ENCODE measurements at regions not wholly inside any gene's neighbourhood (a gene's known extent, or its start where the extent isn't known, plus 50 kb on each side); places are given as distances from the start of the nearest gene placed in this dataset.

GRCh38 chr4:54359919-54360650 lies 131.0 kb downstream of the PDGFRA start:
- DNase-seq (ENCODE audit: low spot score): no peak
- H3K27ac ChIP-seq: no peak overlapping the region
- TF ChIP-seq CTCF (IDR thresholded peaks at IDR 0.05): no peak
- H3K4me3 ChIP-seq: no peak overlapping the region

GRCh38 chr4:54363037-54363436 lies 133.9 kb downstream of the PDGFRA start:
- no peak for DNase-seq (ENCODE audit: low spot score)
- Histone ChIP-seq H3K27ac (no peak overlapping the region), H3K4me3 (no peak overlapping the region)
- TF ChIP-seq CTCF (IDR thresholded peaks at IDR 0.05): no peak

GRCh38 chr4:54365691-54366090 lies 136.6 kb downstream of the PDGFRA start:
- no peak overlapping the region for H3K27ac ChIP-seq
- H3K4me3 ChIP-seq: no peak overlapping the region
- TF ChIP-seq CTCF (IDR thresholded peaks at IDR 0.05): no peak
- no peak for DNase-seq (ENCODE audit: low spot score)

- TF ChIP-seq CTCF (IDR thresholded peaks at IDR 0.05): no peak
- no peak for DNase-seq (ENCODE audit: low spot score)
- H3K4me3 ChIP-seq: no peak overlapping the region
- no peak overlapping the region for H3K27ac ChIP-seq
Observed at GRCh38 chr4:54367059-54367458, 138.0 kb downstream of the PDGFRA start.

- H3K4me3 ChIP-seq: no peak overlapping the region
- TF ChIP-seq CTCF (IDR thresholded peaks at IDR 0.05): no peak
- H3K27ac ChIP-seq: no peak overlapping the region
- DNase-seq (ENCODE audit: low spot score): no peak
Observed at GRCh38 chr4:54368281-54369265, 139.5 kb downstream of the PDGFRA start.

- no peak for DNase-seq (ENCODE audit: low spot score)
- H3K27ac ChIP-seq: no peak overlapping the region
- no peak for TF ChIP-seq CTCF (IDR thresholded peaks at IDR 0.05)
- no peak overlapping the region for H3K4me3 ChIP-seq
Observed at GRCh38 chr4:54371173-54371572, 142.1 kb downstream of the PDGFRA start.

Measured in coronary artery (tissue), 2 donors.